GM19397 (cell line): ENCODE measurements at regions not wholly inside any gene's neighbourhood (a gene's known extent, or its start where the extent isn't known, plus 50 kb on each side); places are given as distances from the start of the nearest gene placed in this dataset.

Source experiments
- ATAC-seq: cut with Tn5 transposase; IDR thresholded peaks from one replicate; pipeline ENCODE4 v1.9.1; 2021; ENCODE audit warnings: mild to moderate bottlenecking, moderate library complexity; ENCODE audit not compliant: unreplicated experiment

DNA sequence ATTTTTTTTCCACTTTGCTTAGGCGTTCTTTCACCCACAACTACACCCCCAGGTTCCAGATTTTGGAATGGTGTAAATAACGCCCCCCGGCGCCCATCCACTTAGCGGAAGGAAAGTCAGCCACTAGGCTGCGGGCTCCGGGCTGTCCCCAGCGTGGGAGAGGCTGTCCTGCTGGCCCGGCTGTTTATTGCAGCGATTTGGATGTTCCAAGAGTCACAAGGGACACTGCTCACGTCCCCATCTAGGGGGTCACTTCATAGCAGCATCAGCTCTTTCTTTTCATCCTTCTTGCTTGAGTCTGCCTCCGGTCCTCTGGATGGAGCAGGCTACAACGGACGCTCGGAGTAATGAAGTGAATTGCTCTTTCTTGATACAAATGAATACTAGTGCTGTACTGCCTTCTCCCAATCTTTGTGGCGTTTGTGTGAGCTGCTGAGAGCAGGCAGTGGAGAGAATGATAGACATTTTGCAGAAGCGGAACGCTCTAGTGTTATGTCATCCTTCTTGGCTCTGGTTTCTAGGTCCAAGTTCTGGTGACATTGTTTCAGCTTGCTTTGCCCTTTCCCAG lies 50.7 kb upstream of the PAIP2B start:
- ATAC-seq, result no peak

GRCh38 chr2:71277147-71277475 lies 50.2 kb upstream of the PAIP2B start:
- no peak for ATAC-seq

- ATAC-seq, result peak; percentile 98
Measured at GRCh38 chr2:71276311-71277146, 49.6 kb upstream of the PAIP2B start.
